IMR-90 (cell line): ENCODE measurements at regions not wholly inside any gene's neighbourhood (a gene's known extent, or its start where the extent isn't known, plus 50 kb on each side); places are given as distances from the start of the nearest gene placed in this dataset.
A peak's percentile ranks its signal among the peaks of the same experiment; 100 is the strongest.

Experiments used
- ATAC-seq: fragments of 200-7000 bp; cut with Tn5 transposase; 2 replicates; pipeline ENCODE4 v1.9.1; 2020; ENCODE audit warnings: low read depth, mild to moderate bottlenecking, moderate library complexity
- BruUV-seq: library from RNA; stranded (reverse); fragments of 400-500 nt; replicated peaks from 2 replicates; lab custom pipeline; 2021; lab: Mats Ljungman, UMichigan
- CTCF ChIA-PET: fragments of 300-600 bp; formaldehyde crosslinking; extraction: SDS; loops from one replicate; lab custom pipeline; 2021; ENCODE audit warnings: antibody characterized with exemption; lab: Yijun Ruan, JAX
- POLR2A ChIA-PET: fragments of 300-600 bp; sonication (Branson Sonifier 250); formaldehyde crosslinking; loops from one replicate; lab custom pipeline; 2022; ENCODE audit warnings: antibody characterized with exemption; ENCODE audit not compliant: unreplicated experiment; lab: Charles Lee
- DNase-seq: peaks from one replicate; pipeline ENCODE4 v3.0.0; 2013
- H2AFZ ChIP-seq: replicated peaks from 2 replicates; pipeline ENCODE3; 2013; ENCODE audit warnings: low read length, mild to moderate bottlenecking; ENCODE audit not compliant: poor library complexity
- H2AK5ac ChIP-seq: 2 replicates; pipeline ENCODE4 v1.6.1; 2013; ENCODE audit warnings: low read depth, low read length, inconsistent platforms
- H2AK9ac ChIP-seq: replicated peaks from 2 replicates; pipeline ENCODE3; 2013; ENCODE audit warnings: mild to moderate bottlenecking, low read depth, low read length, moderate library complexity; ENCODE audit not compliant: poor library complexity
- H2BK120ac ChIP-seq: 2 replicates; pipeline ENCODE4 v1.6.1; 2013; ENCODE audit warnings: low read depth, low read length, inconsistent platforms
- H2BK15ac ChIP-seq: 3 replicates; pipeline ENCODE4 v1.6.1; 2013; ENCODE audit warnings: low read depth, low read length, inconsistent platforms
- H2BK20ac ChIP-seq: 2 replicates; pipeline ENCODE4 v1.6.1; 2013; ENCODE audit warnings: low read depth, mild to moderate bottlenecking, inconsistent platforms, low read length, moderate library complexity
- H2BK5ac ChIP-seq: 2 replicates; pipeline ENCODE4 v1.6.1; 2013; ENCODE audit warnings: mild to moderate bottlenecking, low read depth, low read length, inconsistent platforms; ENCODE audit not compliant: poor library complexity, severe bottlenecking
- H3K14ac ChIP-seq: replicated peaks from 2 replicates; pipeline ENCODE4 v1.6.1; 2013; ENCODE audit warnings: low read depth, low read length, inconsistent platforms
- H3K18ac ChIP-seq: 2 replicates; pipeline ENCODE4 v1.6.1; 2013; ENCODE audit warnings: low read depth, low read length, control low read depth
- H3K23ac ChIP-seq: 2 replicates; pipeline ENCODE4 v1.6.1; 2013; ENCODE audit warnings: low read depth, low read length, inconsistent platforms
- H3K27ac ChIP-seq: 2 replicates; pipeline ENCODE4 v1.5.1; 2013; ENCODE audit warnings: mild to moderate bottlenecking, control low read depth, low read length; ENCODE audit not compliant: insufficient read depth
- H3K27me3 ChIP-seq: 2 replicates; pipeline ENCODE4 v1.6.1; 2013; ENCODE audit warnings: low read length; ENCODE audit not compliant: control insufficient read depth, insufficient read depth
- H3K36me3 ChIP-seq: 2 replicates; pipeline ENCODE4 v1.6.1; 2013; ENCODE audit warnings: low read length, mixed read lengths; ENCODE audit not compliant: control insufficient read depth, insufficient read depth
- H3K4ac ChIP-seq: 2 replicates; pipeline ENCODE4 v1.6.1; 2013; ENCODE audit warnings: low read depth, low read length, inconsistent platforms
- H3K4me1 ChIP-seq: 2 replicates; pipeline ENCODE4 v1.6.1; 2013; ENCODE audit warnings: low read length, mixed read lengths; ENCODE audit not compliant: control insufficient read depth, insufficient read depth
- H3K4me2 ChIP-seq: 2 replicates; pipeline ENCODE4 v1.6.1; 2013; ENCODE audit warnings: low read depth, mild to moderate bottlenecking, control low read depth, low read length, moderate library complexity
- H3K4me3 ChIP-seq: 2 replicates; pipeline ENCODE4 v1.5.1; 2013; ENCODE audit warnings: low read depth, mild to moderate bottlenecking, control low read depth, low read length, moderate library complexity; ENCODE audit not compliant: insufficient read depth
- H3K56ac ChIP-seq: 2 replicates; pipeline ENCODE4 v1.6.1; 2013; ENCODE audit warnings: low read length, inconsistent platforms; ENCODE audit not compliant: insufficient read depth; ENCODE audit errors: extremely low read depth
- H3K79me1 ChIP-seq, 2 experiments: 2 replicates each; pipeline ENCODE4 v1.6.1; 2013; ENCODE audit warnings: low read length in 2 of 2, inconsistent platforms in 1 of 2, low read depth in 1 of 2
- H3K9ac ChIP-seq: 2 replicates; pipeline ENCODE4 v1.6.1; 2013; ENCODE audit warnings: low read depth, low read length, control low read depth
- H3K9me1 ChIP-seq: 2 replicates; pipeline ENCODE4 v1.6.1; 2013; ENCODE audit warnings: low read length, inconsistent platforms; ENCODE audit not compliant: insufficient read depth
- H3K9me3 ChIP-seq: 2 replicates; pipeline ENCODE4 v1.6.1; 2013; ENCODE audit warnings: low read length; ENCODE audit not compliant: control insufficient read depth, insufficient read depth
- H4K20me1 ChIP-seq: 2 replicates; pipeline ENCODE4 v1.6.1; 2013; ENCODE audit warnings: low read length, inconsistent platforms; ENCODE audit not compliant: insufficient read depth
- H4K5ac ChIP-seq: 2 replicates; pipeline ENCODE4 v1.6.1; 2013; ENCODE audit warnings: mild to moderate bottlenecking, low read depth, low read length, control low read depth
- H4K8ac ChIP-seq, 2 experiments: 2 replicates each; pipeline ENCODE4 v1.6.1; 2013; ENCODE audit warnings: low read depth in 2 of 2, low read length in 2 of 2, control low read depth in 1 of 2, inconsistent platforms in 1 of 2
- H4K91ac ChIP-seq: 2 replicates; pipeline ENCODE4 v1.6.1; 2013; ENCODE audit warnings: low read depth, low read length, inconsistent platforms; ENCODE audit not compliant: insufficient read depth
- CHD1 ChIP-seq: IDR thresholded peaks from 2 replicates; pipeline ENCODE4 v1.6.1; 2012; ENCODE audit warnings: low read depth, low read length, improper control_type of control experiment
- MAFK ChIP-seq: IDR thresholded peaks from 2 replicates; pipeline ENCODE4 v1.6.1; 2012; ENCODE audit warnings: low read depth, low read length, improper control_type of control experiment
- WGBS, 2 experiments: methylation state at CpG; one replicate each; pipeline versions ENCODE4 v1.1.5 to v1.1.7; 2013; ENCODE audit warnings: missing lambda C conversion rate in 2 of 2; ENCODE audit not compliant: insufficient read length in 1 of 2; ENCODE audit errors: extremely low coverage in 2 of 2; 5-methylcytosine and 5-hydroxymethylcytosine counted together
- dilution Hi-C: fragments of 300-500 bp; cut with HindIII; formaldehyde crosslinking; loops from one replicate; pipeline ENCODE4 v1.14.3; 2018; ENCODE audit warnings: low sequenced_read_pairs; ENCODE audit not compliant: unreplicated experiment
- in situ Hi-C: fragments of 300-500 bp; cut with MboI; formaldehyde crosslinking; loops from 3 replicates; pipeline ENCODE4 v1.14.3; 2019; ENCODE audit warnings: low sequenced_read_pairs, inconsistent platforms, mixed read lengths
- intact Hi-C: fragments of 100-400 bp; cut with micrococcal nuclease; formaldehyde crosslinking; loops from 2 replicates; pipeline ENCODE4 v1.10.0; 2022

DNA sequence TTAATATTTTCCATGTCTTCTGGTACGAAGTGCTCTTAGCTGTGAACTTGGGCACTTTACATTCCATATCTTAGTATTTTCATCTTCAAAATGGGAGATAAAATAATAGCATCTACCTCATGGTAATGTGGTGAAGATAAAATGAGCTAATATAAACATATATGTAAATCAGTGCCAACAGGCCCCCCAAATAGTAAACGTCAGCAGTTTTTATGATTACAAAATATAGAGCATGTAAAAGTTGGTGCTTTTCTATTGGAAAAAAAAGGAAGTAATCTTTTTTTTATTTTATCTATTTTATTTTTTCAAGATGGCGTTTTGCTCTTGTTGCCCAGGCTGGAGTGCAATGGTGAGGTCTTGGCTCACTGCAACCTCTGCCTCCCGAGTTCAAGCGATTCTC is 291.1 kb upstream of the PRDM9 start:
- Histone ChIP-seq H3K9me1 (no peaks in the 10 kb centered on the region), H3K4ac (no peak overlapping the region), H2AK9ac (no peak overlapping the region), H4K8ac (no peak overlapping the region), H3K27ac (no peak overlapping the region), H3K14ac (no peak overlapping the region), H2BK120ac (no peak overlapping the region), H3K27me3 (no peaks in the 10 kb centered on the region), H3K4me3 (no peak overlapping the region), H4K20me1 (no peaks in the 10 kb centered on the region), H4K5ac (no peak overlapping the region), H3K4me2 (no peak overlapping the region), H2BK15ac (no peak overlapping the region), H3K9me3 (no peaks in the 10 kb centered on the region), H3K23ac (no peak overlapping the region), H3K18ac (no peak overlapping the region), H2AK5ac (no peak overlapping the region), H3K79me1 (no peaks in the 10 kb centered on the region), H4K91ac (no peak overlapping the region), H3K4me1 (no peaks in the 10 kb centered on the region), H2AFZ (no peak overlapping the region), H3K56ac (no peak overlapping the region), H2BK5ac (no peak overlapping the region), H3K36me3 (no peaks in the 10 kb centered on the region), H2BK20ac (no peak overlapping the region), H3K9ac (no peak overlapping the region)
- ChIA-PET CTCF (no interaction called here), POLR2A (no interaction called here)
- in situ Hi-C loops, result no loop called here
- intact Hi-C loops, result no loop called here
- no TSS peak for BruUV-seq
- TF ChIP-seq CHD1, result no peak
- TF ChIP-seq MAFK, result peak; percentile 69
- DNase-seq (no peak), ATAC-seq (no peak)
- dilution Hi-C loops, result no loop called here
- WGBS, 2 experiments, result no CpG with 5 or more reads among the region's 5 CpGs
